HG03342 (cell line): ENCODE measurements at regions not wholly inside any gene's neighbourhood (a gene's known extent, or its start where the extent isn't known, plus 50 kb on each side); places are given as distances from the start of the nearest gene placed in this dataset.

Experiments used
- ATAC-seq: cut with Tn5 transposase; IDR thresholded peaks from one replicate; pipeline ENCODE4 v1.9.1; 2021; ENCODE audit warnings: mild to moderate bottlenecking, moderate library complexity; ENCODE audit not compliant: unreplicated experiment

- no peak for ATAC-seq
These were observed 250.2 kb downstream of the PLA2G4A start for GRCh38 chr1:187078916-187079315.

GRCh38 chr1:187079330-187079729, 250.6 kb downstream of the PLA2G4A start:
- ATAC-seq: no peak

DNA sequence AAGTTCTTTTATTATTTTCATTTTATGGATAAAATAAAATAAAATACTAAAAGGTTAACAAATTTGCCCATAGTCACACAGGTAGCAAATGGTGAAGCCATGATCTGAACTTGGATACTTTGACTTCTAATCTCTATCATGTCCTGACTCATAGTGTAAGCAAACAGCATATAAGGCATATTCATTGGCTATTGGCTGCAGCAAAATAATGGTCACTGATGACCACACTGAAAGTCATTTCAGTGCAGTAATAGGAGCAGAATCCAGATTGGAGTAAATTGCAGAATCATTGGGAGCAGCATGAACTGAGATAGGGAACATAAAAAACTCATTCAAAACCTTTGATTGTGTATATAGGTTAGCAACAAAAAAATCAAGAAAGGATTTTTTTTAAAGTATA, 262.9 kb downstream of the PLA2G4A start:
- ATAC-seq: no peak

- no peak for ATAC-seq
These were observed 263.4 kb downstream of the PLA2G4A start for GRCh38 chr1:187092104-187092503.

GRCh38 chr1:187096689-187097088, 267.9 kb downstream of the PLA2G4A start:
- ATAC-seq: no peak

- no peak for ATAC-seq
These were observed 281.6 kb downstream of the PLA2G4A start for GRCh38 chr1:187110351-187110750.

GRCh38 chr1:187114792-187115191, 286.0 kb downstream of the PLA2G4A start:
- no peak for ATAC-seq

- ATAC-seq: no peak
These were observed 292.9 kb downstream of the PLA2G4A start for GRCh38 chr1:187121661-187122060.

DNA sequence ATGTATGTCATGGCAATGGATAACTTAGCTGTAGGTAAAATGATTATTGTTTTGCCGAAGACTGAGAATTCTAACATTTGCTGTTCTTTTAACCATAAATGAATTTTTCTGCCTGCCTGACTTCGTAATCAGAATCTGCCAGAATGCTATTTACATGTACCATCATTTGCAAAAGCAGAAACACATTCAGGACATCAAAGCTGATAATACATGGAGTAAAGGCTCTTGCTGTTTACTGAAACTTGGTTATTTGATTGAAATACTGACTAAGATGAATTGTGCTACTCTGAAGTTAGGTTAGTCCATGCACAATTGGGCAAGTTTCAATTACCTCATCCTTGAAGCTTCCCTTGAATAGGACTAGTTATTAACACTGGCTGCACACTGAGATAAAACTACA, 293.8 kb downstream of the PLA2G4A start:
- ATAC-seq: no peak

GRCh38 chr1:187129132-187129531, 300.4 kb downstream of the PLA2G4A start:
- no peak for ATAC-seq

GRCh38 chr1:187143783-187144182, 315.0 kb downstream of the PLA2G4A start:
- ATAC-seq: no peak

DNA sequence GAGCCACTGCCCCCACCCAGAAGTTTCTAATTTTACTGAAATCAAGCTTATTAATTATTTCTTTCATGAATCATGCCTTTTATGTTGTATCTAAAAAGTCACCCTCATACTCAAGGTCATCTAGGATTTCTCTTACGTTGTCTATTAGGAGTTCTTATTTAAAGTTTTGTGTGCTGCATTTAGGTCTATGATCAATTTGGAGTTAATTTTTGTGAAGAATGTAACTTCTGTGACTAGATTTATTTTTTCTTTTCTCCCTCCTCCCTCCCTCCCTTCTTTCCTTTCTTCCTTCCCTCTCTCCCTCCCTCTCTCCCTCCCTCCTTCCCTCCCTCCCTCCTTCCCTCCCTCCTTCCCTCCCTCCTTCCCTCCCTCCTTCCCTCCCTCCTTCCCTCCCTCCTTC, 317.6 kb downstream of the PLA2G4A start:
- ATAC-seq: no peak

- ATAC-seq: no peak
These were observed 322.8 kb downstream of the PLA2G4A start for GRCh38 chr1:187151555-187151954.

DNA sequence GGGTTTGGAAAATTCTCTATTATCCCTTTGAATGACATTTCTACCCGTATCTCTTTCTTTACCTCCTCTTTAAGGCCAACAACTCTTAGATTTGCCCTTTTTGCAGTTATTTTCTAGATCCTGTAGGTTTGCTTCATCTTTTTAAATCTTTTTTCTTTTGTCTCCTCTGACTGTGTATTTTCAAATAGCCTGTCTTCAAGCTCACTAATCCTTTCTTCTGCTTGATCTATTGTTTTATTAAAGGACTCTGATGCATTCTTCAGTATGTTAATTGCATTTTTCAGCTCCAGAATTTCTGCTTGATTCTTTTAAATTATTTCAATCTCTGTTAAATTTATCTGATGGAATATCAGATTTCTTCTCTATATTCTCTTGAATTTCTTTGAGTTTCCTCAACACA, 324.3 kb downstream of the PLA2G4A start:
- ATAC-seq: no peak

- no peak for ATAC-seq
These were observed 328.4 kb downstream of the PLA2G4A start for GRCh38 chr1:187157115-187157514.

GRCh38 chr1:187157552-187157951, 328.8 kb downstream of the PLA2G4A start:
- ATAC-seq: no peak

GRCh38 chr1:187167555-187167954, 338.8 kb downstream of the PLA2G4A start:
- ATAC-seq: no peak

- no peak for ATAC-seq
These were observed 339.5 kb downstream of the PLA2G4A start for GRCh38 chr1:187168297-187168696.

DNA sequence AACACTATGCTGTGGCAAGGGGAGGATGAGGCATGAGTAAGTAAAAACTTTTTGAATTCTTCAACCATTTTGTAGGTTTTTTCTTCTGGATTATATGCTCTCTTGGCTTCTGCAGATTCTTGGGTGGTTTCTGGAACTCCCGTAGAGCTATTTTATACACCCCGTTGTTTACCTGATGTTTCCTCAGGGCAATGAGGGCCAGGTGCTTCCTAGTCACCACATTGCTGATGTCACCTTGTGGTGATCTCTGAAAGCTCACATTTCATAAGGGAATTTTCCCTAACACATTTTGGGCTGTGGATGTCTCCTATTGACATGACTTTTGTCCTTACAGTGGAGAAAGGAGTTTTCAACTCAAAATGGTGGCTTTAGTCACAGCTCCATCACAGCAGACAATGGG, 356.6 kb downstream of the PLA2G4A start:
- no peak for ATAC-seq

DNA sequence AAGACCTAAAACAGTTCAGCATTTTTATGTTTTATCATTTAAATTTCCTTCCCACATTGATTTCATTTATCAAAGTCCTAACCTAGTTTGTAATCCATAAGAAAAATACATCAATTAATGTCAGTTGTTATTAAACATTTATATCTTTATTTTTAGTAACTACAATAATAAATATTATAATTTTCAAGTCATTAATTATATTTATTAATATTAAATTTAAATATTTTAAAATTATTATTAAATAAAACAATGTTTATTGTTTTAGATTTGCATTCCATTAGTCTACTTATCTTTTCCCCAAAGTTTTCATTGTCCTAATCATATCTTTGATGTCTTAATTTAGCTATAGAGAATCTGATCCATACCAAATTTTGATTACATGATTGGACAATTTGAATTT, 368.9 kb downstream of the PLA2G4A start:
- ATAC-seq: no peak

GRCh38 chr1:187203257-187203656, 374.5 kb downstream of the PLA2G4A start:
- ATAC-seq: no peak

GRCh38 chr1:187212377-187212776, 383.6 kb downstream of the PLA2G4A start:
- no peak for ATAC-seq

DNA sequence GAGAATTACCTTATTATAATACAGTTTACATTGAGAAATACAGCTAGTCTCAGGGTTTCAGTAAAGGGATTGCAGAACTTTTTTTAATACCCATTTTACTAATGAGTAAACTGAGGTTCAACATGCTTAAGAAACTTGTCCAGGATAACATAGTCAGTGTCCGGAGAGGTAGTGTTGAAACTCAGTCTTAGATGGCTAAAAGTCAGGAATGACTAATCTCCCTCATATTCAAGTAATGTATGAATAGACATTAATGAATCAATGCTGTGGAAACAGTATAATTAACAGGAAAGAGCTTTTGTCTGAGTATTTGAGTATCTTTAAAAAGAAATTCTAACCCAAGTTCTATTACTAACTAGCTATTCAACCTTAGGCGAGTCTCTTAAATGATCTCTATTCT, 397.6 kb downstream of the PLA2G4A start:
- ATAC-seq: no peak

GRCh38 chr1:187228790-187229189, 400.0 kb downstream of the PLA2G4A start:
- no peak for ATAC-seq
